Fibroblast of mammary gland (primary cell): ENCODE measurements at regions not wholly inside any gene's neighbourhood (a gene's known extent, or its start where the extent isn't known, plus 50 kb on each side); places are given as distances from the start of the nearest gene placed in this dataset.

Experiments
- DNase-seq: peaks from one replicate; pipeline ENCODE4 v3.0.0-alpha.2; 2010; ENCODE audit warnings: low read depth
- H3K4me3 ChIP-seq: 2 replicates; pipeline ENCODE4 v1.5.1; 2011; ENCODE audit warnings: low read depth, mild to moderate bottlenecking, low read length, moderate library complexity; ENCODE audit not compliant: control insufficient read depth
- TF ChIP-seq, protein P1 (sequence below): conservative IDR thresholded peaks from 2 replicates; pipeline ENCODE4 v1.5.1; 2011; ENCODE audit warnings: low read depth, low read length, inconsistent platforms; ENCODE audit not compliant: control insufficient read depth, insufficient read depth

DNA sequence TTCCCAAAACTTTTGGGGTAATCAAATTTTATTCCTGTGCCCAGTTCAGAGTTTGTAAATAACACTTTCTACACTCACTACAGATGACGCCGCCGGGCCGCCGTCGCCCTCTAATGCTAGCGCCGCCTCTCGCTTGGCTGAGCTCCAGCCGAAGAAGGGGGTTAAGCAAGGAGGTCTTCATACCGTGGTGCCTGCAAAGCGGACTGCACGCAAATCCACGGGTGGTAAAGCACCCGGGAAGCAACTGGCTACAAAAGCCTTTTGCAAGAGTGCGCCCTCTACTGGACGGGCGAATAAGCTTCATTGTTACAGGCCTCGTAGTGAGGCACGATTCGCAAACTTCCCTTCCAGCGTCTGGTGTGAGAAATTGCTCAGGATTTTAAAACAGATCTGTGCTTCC is 280.4 kb downstream of the MEF2C start:
- H3K4me3 ChIP-seq = no peak overlapping the region
- no peak for DNase-seq
- TF ChIP-seq, protein P1, sequence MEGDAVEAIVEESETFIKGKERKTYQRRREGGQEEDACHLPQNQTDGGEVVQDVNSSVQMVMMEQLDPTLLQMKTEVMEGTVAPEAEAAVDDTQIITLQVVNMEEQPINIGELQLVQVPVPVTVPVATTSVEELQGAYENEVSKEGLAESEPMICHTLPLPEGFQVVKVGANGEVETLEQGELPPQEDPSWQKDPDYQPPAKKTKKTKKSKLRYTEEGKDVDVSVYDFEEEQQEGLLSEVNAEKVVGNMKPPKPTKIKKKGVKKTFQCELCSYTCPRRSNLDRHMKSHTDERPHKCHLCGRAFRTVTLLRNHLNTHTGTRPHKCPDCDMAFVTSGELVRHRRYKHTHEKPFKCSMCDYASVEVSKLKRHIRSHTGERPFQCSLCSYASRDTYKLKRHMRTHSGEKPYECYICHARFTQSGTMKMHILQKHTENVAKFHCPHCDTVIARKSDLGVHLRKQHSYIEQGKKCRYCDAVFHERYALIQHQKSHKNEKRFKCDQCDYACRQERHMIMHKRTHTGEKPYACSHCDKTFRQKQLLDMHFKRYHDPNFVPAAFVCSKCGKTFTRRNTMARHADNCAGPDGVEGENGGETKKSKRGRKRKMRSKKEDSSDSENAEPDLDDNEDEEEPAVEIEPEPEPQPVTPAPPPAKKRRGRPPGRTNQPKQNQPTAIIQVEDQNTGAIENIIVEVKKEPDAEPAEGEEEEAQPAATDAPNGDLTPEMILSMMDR = no peak

- TF ChIP-seq, protein P1 = no peak
- no peak for DNase-seq
- no peak overlapping the region for H3K4me3 ChIP-seq
These were observed 288.5 kb downstream of the MEF2C start for GRCh38 chr5:88594441-88594840.

- TF ChIP-seq, protein P1 = no peak
- H3K4me3 ChIP-seq = no peak overlapping the region
- DNase-seq = no peak
These were observed 294.4 kb downstream of the MEF2C start for GRCh38 chr5:88588609-88589008.

GRCh38 chr5:88583471-88583870 is 299.5 kb downstream of the MEF2C start:
- H3K4me3 ChIP-seq = no peak overlapping the region
- DNase-seq = no peak
- TF ChIP-seq, protein P1 = no peak

- TF ChIP-seq, protein P1 = no peak
- no peak overlapping the region for H3K4me3 ChIP-seq
- DNase-seq = no peak
These were observed 289.7 kb upstream of the TMEM161B start for GRCh38 chr5:88558366-88558765.

GRCh38 chr5:88557881-88558280 is 289.2 kb upstream of the TMEM161B start:
- no peak for DNase-seq
- H3K4me3 ChIP-seq = no peak overlapping the region
- TF ChIP-seq, protein P1 = no peak

GRCh38 chr5:88557131-88557530 is 288.5 kb upstream of the TMEM161B start:
- TF ChIP-seq, protein P1 = no peak
- DNase-seq = no peak

More at GRCh38 chr5:88557131-88557530, 288.5 kb upstream of the TMEM161B start:
- no peak overlapping the region for H3K4me3 ChIP-seq
